ENCODE measurements at regions not wholly inside any gene's neighbourhood (a gene's known extent, or its start where the extent isn't known, plus 50 kb on each side); places are given as distances from the start of the nearest gene placed in this dataset.
A peak's percentile ranks its signal among the peaks of the same experiment; 100 is the strongest.
"Not testable (repeated sequence)": the region's sequence is repeated elsewhere in the genome, so short reads cannot be mapped to it uniquely, and the experiment has no call there.

DNA sequence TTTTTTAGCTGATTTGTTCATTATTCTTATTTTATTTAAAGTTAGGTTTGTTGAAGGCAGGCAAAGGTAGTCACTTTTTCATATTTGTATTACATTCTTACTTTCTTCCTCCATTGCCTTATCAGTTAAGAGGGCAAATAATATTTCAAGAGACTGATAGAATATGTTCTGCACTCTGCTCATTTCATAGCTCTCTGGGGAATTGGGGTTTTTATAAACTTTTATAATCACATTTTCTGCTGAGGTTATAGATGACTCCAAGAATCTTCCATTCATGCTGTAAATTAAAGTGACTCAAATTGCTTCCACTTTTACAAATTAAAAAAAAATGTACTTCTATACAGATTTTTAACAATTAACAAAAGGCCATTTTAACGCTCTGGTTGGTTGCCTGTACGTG lies 142.9 kb upstream of the PLGLB2 start:
- DNase-seq (ENCODE audit: low read depth in 2 of 2): not testable (repeated sequence)

DNA sequence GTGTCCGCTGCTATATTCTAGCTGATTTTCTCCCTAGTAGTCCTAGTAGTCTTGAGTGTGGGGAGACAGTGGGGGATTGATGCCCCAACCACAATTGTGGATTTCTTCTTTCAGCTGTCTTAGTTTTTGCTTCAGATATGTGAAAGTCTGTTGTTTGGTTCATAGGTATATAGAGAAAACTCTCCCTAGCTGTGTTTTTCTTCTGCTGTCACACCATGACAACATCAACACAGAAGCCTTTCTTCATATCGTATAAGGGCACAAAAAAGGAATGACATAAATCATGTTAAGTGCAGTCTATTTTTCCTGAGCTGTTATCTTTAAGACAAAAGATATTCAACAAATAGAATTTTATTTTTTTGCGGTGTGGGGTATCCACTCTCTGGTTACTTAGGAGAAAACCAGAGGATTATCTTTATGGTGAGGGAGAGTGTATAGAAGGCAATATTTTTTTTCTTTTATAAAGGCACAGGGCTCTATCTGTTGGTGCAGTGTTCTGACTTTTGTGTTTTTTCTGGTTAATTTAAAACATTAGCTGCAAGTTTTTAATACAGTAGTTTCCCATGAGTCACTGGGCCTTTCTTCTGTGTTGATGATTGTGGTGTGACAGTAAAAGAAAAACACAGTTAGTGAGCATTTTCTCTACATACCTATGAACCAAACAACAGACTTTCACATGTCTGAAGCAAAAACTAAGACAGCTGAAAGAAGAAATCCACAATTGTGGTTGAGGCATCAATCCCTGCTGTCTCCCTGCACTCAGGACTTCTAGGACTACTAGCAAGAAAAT lies 139.3 kb upstream of the PLGLB2 start:
- not testable (repeated sequence) for DNase-seq (ENCODE audit: low read depth in 2 of 2)

DNA sequence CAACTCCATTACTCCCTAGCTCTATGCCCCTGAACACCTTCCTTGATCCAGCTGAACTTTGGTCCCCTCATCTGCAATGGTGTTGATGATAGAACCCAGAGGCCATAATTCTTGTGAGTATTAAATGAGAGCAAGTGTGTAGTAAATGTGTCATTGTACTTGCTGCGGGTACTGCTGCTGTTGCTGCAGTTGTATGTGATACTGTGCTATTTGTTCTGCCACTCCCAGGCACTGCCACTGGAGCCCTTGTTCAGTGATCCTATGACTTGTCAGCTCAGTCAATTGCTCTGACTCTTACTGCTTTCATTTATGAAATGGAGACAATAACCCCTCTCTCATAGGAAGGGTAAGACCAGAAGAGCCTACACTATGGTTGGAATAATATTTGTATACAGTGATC lies 136.9 kb upstream of the PLGLB2 start:
- DNase-seq (ENCODE audit: low read depth in 2 of 2): not testable (repeated sequence)

DNA sequence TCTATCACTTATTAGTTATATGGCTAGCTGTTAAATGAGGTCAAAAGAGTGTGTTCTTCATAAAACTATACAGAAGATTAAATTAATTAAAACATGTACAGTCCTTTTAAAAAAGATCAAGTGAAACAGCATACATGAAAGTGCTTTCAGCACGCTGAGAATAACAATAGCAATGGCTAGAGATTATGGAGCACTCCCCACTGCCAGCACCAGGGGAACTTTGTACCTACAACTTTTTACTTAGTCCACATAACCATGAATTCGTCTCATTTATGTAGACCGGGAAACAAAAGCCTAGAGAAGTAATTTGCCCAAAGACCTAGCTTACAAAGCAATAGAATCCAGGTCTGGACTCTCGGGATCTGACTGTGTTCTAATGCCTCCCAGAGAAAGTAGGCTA lies 136.5 kb upstream of the PLGLB2 start:
- DNase-seq (ENCODE audit: low read depth in 2 of 2): not testable (repeated sequence)

DNA sequence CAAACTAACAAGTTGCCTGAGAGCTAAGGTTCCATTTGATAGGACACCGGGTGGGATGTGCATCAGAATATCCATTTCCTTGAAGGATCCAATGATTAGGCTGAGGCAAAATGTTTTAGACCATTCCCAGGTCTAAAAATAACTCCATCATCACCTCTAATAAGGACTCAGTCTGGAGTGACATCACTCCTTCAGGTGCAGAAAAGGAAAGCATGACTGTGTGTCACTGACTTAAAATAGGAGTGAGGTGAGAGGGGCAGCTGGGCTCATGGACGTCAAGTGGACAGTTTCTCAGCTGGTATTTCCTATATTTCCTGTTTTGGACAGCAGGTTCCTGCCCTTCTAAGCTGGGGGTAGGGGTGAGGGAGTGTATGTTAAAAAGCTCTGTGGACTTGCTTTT lies 135.9 kb upstream of the PLGLB2 start:
- DNase-seq (ENCODE audit: low read depth in 2 of 2): not testable (repeated sequence)

DNA sequence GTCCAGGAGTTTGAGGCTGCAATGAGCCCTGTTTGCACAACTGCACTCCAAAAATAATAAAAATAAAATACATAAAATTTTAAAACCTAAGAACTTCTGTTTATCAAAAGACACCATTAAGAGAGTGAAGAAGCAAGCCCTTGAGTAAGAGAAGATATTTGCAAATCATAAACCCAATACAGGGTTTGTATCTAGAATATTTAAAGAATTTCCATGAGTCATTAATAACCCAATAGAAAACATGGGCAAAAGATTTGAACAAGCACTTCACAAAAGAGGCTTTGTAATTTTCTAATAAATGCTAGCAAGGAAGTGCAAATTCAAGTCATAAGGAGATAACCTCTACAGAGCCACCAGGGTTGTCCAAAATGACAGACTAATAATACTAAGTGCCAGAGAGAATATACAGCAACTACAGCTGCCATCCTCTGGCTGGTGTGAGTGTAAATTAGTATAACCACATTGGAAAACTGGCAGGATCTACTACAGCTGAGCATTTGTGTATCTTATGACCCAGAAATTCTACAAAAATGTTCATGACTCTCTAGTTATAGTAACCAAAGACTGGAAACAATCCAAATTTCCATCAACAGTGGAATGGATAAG lies 133.0 kb upstream of the PLGLB2 start:
- DNase-seq (ENCODE audit: low read depth in 2 of 2): not testable (repeated sequence)

DNA sequence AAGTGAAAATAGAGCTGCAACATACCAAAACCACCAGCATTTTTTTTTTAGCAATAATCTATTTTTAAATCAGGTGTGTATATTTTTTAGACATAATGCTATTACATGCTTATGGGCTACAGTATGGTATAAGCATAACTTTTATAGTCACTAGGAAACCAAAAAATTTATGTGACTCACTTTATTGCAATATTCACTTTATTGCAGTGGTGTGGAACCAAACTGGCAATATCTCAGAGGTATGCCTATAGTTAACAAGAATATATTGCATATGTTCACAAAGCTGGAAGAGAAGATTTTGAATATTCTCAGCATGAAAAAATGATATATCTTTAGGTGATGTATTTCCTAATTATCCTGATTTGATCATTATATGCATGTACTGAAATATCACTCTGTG lies 128.8 kb upstream of the PLGLB2 start:
- not testable (repeated sequence) for DNase-seq (ENCODE audit: low read depth in 2 of 2)

DNA sequence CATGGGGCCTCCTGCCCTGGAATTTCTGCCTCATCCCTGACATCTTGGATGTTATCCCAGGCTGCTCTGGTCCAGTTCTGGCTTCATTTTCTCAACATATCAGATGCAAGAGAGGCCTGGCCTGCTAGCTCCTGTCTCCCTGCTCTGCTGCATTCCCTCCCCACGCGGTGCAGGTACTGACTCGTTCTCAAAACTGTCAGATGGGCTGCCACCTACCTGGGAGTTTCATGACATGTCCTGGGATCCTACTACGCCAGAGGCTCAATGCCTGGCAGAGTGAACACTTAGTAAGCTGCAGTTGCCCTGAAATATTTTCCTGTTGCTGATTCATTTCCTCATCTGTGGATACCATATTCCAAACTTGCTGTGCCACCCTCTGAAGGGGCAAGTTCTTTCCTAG lies 126.7 kb upstream of the PLGLB2 start:
- not testable (repeated sequence) for DNase-seq (ENCODE audit: low read depth in 2 of 2)

DNA sequence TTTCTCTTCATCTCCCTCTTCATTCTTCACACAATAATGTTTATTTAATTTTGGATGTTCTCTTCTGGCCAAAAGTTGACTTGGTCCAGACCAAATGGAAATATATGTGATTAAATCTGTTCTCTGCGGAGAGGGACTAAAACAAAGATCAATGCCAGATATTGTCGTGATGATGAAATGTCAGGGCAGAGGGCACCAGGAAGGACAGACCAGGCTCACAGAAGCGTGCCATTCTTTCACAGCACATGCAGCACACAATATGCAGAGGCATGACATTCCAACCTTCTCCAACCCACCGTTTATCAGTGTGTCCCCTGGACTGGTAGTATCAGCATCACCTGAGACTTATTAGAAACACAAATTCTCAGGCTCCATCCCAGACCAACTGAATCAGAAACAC lies 125.2 kb upstream of the PLGLB2 start:
- DNase-seq (ENCODE audit: low read depth in 2 of 2): not testable (repeated sequence)

DNA sequence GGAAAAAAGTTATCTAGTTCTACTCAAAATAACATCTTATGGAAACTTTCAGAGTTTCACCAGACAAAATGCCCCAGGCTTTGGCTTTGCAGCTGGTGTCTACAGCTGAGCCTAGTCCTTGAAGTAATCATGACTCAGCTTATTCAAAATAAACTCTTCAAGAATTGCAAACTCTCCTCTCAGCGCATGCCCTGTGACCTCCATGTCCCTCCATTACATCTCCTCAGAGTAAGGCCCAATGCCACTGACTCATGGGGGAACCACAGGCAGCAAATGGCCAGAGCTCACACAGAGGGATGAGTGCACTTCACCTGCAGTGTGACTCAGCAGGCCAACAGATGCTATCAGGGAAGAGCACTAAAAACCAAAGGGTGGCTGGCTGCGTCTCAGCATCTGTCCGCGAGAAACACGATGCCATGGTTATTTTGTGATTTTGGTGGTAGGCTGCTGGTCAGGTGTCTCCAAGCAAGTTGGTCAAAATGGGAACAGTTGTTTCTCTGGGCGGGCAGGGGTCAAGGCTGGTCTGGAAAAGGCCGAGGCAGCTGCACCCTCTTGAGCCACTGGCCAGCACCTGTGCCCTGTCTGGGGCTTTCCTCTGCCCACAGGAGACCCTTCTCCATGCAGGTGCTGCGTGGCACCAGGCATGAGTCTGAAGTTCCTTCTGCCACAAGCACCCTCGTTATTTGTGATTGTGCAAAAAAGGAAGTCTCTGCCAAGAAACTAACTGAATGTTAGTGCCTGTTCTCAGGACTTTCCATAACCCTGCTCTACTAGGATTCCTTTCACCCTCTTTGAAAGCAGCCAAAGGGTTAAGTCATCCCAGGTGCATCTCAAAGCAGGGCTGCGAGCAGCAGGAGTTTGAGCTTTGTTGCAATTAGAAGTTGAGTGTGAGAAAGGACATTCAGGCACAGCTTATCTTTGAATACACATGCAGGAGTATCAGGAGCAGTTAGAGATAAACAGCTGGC lies 118.1 kb upstream of the PLGLB2 start:
- DNase-seq (ENCODE audit: low read depth in 2 of 2): peak in 1 of 2 donors; percentile 12

DNA sequence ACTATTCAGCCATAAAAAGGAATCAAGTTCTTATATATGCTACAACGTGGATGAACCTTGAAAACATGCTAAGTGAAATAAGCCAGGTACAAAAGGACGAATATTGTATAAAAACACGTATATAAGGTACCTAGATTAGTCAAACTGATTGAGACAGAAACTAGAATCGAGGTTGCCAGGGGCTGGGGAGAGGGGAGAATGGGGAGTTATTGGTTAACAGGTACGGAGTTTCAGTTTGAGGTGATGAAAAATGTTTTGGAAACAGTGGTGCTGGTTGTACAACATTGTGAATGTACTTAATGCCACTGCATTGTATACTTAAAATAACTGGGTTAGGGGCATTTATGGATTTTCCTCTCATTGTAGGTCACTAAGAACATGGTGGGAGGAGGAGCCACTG lies 117.0 kb upstream of the PLGLB2 start:
- DNase-seq (ENCODE audit: low read depth in 2 of 2): not testable (repeated sequence)

DNA sequence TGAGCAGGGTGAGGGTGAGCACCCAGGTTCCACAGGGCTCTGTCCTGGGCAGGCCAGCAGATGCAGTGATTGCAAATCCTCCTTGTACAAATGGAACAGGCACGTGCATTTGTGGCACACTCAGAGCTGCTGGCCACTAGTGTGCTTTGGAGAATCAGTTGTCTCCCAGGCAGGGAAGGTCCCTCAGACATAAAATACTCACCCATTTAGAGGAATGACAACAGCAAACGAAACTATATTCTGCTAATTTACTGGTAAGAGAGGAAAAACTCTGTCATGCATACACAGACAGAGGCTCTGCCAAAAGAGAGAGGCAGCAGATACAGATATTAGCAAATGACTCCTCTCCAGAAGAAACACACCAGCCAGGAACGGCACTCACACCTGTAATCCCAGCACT lies 116.5 kb upstream of the PLGLB2 start:
- not testable (repeated sequence) for DNase-seq (ENCODE audit: low read depth in 2 of 2)

DNA sequence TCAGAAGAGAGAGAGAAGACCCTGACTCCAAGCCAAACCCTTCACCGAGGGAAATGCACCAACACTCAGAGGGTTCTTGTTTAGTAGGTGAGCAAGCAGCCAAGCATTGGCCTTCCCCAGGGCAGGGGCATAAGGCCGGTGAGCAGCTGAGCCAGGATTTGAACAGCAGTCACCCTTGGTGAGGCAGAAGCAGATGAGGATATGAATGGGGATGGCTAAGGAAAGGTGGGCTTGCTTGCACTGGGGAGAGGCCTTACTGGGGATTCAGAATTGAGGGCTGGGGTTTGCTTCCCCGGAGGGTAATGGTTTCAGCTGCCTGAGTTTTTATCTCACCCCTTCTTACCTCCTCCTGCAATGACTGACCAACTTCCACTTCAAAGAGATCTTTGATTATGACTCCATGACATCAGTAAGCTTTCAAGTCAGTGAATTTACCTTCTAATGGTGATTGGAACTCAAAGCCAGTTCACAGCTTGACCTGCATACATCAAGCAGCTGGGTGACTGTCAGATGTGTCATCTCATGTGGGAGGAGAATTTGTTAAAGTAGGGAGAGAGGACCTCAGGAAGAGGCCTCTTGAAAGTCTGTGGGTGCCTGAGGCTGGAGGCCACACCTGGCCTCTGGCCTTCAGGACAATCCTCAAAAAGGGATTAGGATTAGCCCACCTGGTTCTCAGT lies 114.5 kb upstream of the PLGLB2 start:
- not testable (repeated sequence) for DNase-seq (ENCODE audit: low read depth in 2 of 2)

DNA sequence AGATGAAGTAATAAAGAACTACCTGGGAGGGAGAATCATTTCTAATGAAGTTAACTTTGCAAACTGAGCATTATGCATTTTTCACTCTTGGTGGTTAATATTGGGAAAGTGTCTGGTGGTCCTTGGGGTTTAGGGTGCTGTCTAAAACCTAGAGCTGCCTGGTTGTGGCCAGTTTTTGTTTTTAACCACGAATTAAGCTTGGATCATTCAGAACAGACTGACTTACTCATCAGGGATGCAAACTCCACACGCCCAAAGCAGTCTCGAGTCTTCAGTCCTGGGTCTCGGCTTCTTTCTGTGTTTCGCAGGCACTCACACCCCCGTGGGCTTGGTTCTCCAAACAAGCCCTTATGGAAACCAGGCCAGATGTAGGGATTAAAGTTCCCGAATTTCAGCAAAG lies 113.8 kb upstream of the PLGLB2 start:
- DNase-seq (ENCODE audit: low read depth in 2 of 2): not testable (repeated sequence)

DNA sequence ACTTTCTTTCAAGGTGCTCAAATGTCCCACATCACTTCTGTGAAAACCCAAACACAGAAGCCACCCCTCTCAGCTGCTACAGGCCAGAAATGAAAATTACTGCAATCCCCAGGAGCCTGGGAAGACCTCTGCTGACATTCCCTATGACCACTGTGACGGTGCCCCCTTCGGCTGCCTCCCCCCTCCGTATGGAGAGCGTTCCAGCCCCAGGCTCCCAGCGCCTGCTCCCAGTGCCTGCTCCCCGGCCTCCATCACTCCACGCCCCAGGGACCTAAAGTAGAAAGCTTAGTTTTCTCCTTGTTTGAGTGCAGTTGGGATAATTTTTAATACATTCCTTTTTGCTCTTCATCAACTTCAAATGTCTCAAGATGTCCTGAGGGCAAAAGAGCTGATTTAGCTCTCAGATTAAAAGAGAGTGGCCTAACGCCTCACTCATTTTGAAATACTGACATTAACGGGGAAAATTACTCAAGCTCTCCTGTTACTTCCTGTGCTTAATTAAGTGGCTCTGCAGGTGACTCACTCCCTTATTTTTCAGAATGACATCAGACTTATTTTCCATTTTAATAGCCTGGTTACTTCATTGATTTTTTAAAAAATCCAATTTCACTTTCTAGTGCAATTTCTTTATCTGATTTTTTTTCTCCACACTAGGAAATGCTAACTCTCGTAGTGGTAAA lies 112.8 kb upstream of the PLGLB2 start:
- DNase-seq (ENCODE audit: low read depth in 2 of 2): not testable (repeated sequence)

DNA sequence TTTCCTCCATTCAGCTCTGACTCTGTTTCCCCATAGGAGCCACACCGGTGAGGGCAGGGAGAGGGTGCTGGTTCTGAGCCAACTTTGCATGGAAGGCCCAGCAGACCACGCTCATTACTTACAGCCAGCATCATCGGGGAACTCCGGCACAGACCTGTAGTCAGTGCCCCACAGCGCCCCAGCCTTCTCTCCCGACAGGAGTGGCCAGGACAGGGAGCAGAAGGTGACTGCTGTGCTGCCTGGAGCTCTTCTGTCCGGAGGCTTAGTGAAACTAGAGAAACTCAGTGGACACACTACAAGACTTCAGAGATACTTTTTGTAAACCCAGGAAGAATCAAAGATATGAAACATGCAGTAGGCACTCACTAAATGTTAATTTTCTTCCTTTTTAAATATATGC lies 111.6 kb upstream of the PLGLB2 start:
- not testable (repeated sequence) for DNase-seq (ENCODE audit: low read depth in 2 of 2)

DNA sequence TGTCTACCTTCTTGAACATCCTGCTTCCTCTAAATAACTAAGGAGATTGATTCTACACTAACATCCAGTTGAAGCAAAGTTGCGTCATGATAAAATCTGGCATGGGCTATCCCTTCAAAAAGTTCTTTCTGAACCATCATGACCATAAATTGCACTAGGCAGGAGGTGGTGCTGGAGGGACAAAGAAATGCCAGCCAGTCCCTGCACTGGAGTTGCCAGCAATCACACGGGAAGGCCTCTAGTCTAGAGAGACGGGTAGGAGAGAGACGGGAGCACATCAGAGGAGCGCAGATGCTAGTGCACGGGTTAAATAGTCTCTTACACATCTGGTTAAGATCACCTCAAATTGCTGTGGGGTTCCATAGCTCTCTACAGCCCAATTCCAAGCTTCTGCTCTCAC lies 111.2 kb upstream of the PLGLB2 start:
- DNase-seq (ENCODE audit: low read depth in 2 of 2): not testable (repeated sequence)

DNA sequence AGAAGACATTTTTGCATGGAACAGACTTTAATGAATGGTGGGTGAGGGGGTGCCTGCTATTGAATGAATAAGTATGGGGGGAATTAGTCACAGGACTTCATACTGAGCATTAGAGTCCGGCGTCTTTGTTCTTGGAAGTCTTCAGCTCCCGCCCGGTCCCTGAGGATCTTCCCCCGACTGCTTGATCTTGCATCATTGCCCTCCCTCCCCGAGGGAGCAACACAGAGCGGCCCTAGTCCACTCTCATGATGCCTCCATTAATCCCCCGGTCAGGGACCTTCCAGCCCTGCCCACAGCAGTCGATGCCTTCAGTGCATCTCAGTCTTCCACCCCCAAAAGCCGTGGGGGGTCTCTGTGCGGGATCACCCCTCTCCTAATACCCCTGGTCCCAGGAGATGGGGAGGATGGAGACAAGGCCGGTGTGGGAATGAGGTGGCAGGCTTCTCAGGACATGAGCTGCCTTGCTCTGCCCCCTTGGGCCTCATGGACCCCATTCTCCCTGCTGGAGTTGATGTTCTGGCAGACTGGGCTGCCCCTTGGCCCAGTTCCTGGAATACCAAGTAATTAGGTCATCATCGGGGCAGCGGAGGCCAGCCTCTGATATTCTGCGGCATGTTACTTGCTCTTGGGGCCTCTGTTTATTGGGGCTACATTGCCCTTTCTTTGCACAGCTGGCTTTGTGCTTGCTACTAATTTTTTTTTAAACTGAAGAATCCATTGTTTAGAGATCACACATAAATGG lies 110.5 kb upstream of the PLGLB2 start:
- DNase-seq (ENCODE audit: low read depth in 2 of 2): not testable (repeated sequence)

DNA sequence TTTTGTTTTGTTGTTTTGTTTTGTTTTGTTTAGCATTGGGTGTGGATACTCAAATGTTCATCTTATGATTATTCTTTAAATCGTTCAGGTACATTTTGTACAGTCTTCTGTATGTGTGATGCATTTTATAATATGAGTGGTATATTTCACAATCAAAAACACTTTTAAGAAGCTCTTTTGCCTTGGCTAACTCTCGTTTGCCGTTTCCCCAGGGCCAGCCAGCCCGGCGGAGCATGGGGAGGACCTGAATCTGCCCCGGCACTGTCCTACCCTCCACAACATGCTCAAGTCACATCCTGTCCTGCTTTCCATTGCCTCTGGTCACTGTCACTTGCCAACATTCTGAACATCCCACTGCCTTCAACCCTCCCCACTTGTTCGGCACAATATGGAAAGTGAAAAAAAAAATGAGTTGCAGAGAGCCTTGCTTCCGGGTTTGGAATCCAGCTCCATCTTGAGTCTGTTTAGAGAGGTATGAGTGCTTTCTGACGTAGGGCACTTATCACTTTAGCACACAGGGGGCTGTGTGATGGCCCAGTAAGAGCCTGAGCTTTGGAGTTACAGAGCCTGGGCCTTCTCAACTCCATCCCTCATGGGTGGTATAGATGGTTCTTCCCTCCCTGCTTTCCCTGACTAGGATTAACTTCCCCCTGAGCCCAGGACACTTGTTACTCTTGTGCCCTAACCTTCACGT lies 109.6 kb upstream of the PLGLB2 start:
- DNase-seq (ENCODE audit: low read depth in 2 of 2): not testable (repeated sequence)
